ENCODE measurements at regions not wholly inside any gene's neighbourhood (a gene's known extent, or its start where the extent isn't known, plus 50 kb on each side); places are given as distances from the start of the nearest gene placed in this dataset.

- no peak overlapping the region for H3K4me3 Mint-ChIP-seq
- H3K27ac Mint-ChIP-seq = no peak overlapping the region
- H3K27me3 Mint-ChIP-seq (ENCODE audit: low read depth) = no peaks in the 10 kb centered on the region
- CTCF ChIA-PET = interaction anchor here (0.6 kb wide), 1 partner anchor 421 kb away, joined by 5 read pairs; no protein-coding TSS in a partner anchor
- H3K9me3 Mint-ChIP-seq = no peaks in the 10 kb centered on the region
- no peak for DNase-seq
- peaks cover 36% of the 10 kb centered on the region for H3K4me1 Mint-ChIP-seq (ENCODE audit: low read depth)
- no peaks in the 10 kb centered on the region for H3K36me3 Mint-ChIP-seq (ENCODE audit: low read depth)
- intact Hi-C loops (cut with micrococcal nuclease) = no loop called here
Measured at GRCh38 chr6:149169761-149170511, 147.6 kb upstream of the TAB2 start.

GRCh38 chr6:149170564-149171452 lies 146.7 kb upstream of the TAB2 start:
- Mint-ChIP-seq H3K27ac (no peak overlapping the region), H3K4me3 (no peak overlapping the region), H3K4me1 (ENCODE audit: low read depth) (peaks cover 38% of the 10 kb centered on the region), H3K27me3 (ENCODE audit: low read depth) (no peaks in the 10 kb centered on the region), H3K36me3 (ENCODE audit: low read depth) (no peaks in the 10 kb centered on the region), H3K9me3 (no peaks in the 10 kb centered on the region)
- DNase-seq = no peak
- CTCF ChIA-PET = no interaction called here
- intact Hi-C loops (cut with micrococcal nuclease) = no loop called here

- no peak for DNase-seq
- no peak overlapping the region for H3K27ac Mint-ChIP-seq
- CTCF ChIA-PET = no interaction called here
- peaks cover 2% of the 10 kb centered on the region for H3K9me3 Mint-ChIP-seq
- intact Hi-C loops (cut with micrococcal nuclease) = no loop called here
- peaks cover 25% of the 10 kb centered on the region for H3K4me1 Mint-ChIP-seq (ENCODE audit: low read depth)
- H3K4me3 Mint-ChIP-seq = no peak overlapping the region
- no peaks in the 10 kb centered on the region for H3K36me3 Mint-ChIP-seq (ENCODE audit: low read depth)
- no peaks in the 10 kb centered on the region for H3K27me3 Mint-ChIP-seq (ENCODE audit: low read depth)
Measured at GRCh38 chr6:149173222-149173621, 144.3 kb upstream of the TAB2 start.

GRCh38 chr6:149174962-149175361 lies 142.6 kb upstream of the TAB2 start:
- DNase-seq = no peak
- Mint-ChIP-seq H3K4me3 (no peak overlapping the region), H3K27ac (no peak overlapping the region), H3K9me3 (peaks cover 2% of the 10 kb centered on the region), H3K27me3 (ENCODE audit: low read depth) (no peaks in the 10 kb centered on the region), H3K4me1 (ENCODE audit: low read depth) (peaks cover 12% of the 10 kb centered on the region), H3K36me3 (ENCODE audit: low read depth) (no peaks in the 10 kb centered on the region)
- intact Hi-C loops (cut with micrococcal nuclease) = no loop called here
- CTCF ChIA-PET = no interaction called here

- Mint-ChIP-seq H3K9me3 (peaks cover 2% of the 10 kb centered on the region), H3K4me3 (no peak overlapping the region), H3K4me1 (ENCODE audit: low read depth) (peaks cover 7% of the 10 kb centered on the region), H3K27me3 (ENCODE audit: low read depth) (no peaks in the 10 kb centered on the region), H3K27ac (no peak overlapping the region), H3K36me3 (ENCODE audit: low read depth) (no peaks in the 10 kb centered on the region)
- DNase-seq = no peak
- intact Hi-C loops (cut with micrococcal nuclease) = no loop called here
- CTCF ChIA-PET = no interaction called here
Measured at GRCh38 chr6:149176971-149177667, 140.4 kb upstream of the TAB2 start.

GRCh38 chr6:149179431-149179830 lies 138.1 kb upstream of the TAB2 start:
- Mint-ChIP-seq H3K36me3 (ENCODE audit: low read depth) (no peaks in the 10 kb centered on the region), H3K9me3 (peaks cover 4% of the 10 kb centered on the region), H3K27me3 (ENCODE audit: low read depth) (no peaks in the 10 kb centered on the region), H3K4me3 (no peak overlapping the region), H3K27ac (no peak overlapping the region), H3K4me1 (ENCODE audit: low read depth) (peaks cover 5% of the 10 kb centered on the region)
- CTCF ChIA-PET = interaction anchor here (0.7 kb wide), 1 partner anchor 51 kb away, joined by 3 read pairs; no protein-coding TSS in a partner anchor
- DNase-seq = no peak
- intact Hi-C loops (cut with micrococcal nuclease) = no loop called here

GRCh38 chr6:149181304-149181703 lies 136.2 kb upstream of the TAB2 start:
- no peak for DNase-seq
- Mint-ChIP-seq H3K9me3 (peaks cover 16% of the 10 kb centered on the region), H3K27me3 (ENCODE audit: low read depth) (no peaks in the 10 kb centered on the region), H3K4me3 (no peak overlapping the region), H3K27ac (no peak overlapping the region), H3K4me1 (ENCODE audit: low read depth) (no peaks in the 10 kb centered on the region), H3K36me3 (ENCODE audit: low read depth) (no peaks in the 10 kb centered on the region)
- intact Hi-C loops (cut with micrococcal nuclease) = no loop called here
- CTCF ChIA-PET = interaction anchor here (1.7 kb wide), 1 partner anchor 12 kb away, joined by 4 read pairs; no protein-coding TSS in a partner anchor

GRCh38 chr6:149182262-149182661 lies 135.2 kb upstream of the TAB2 start:
- intact Hi-C loops (cut with micrococcal nuclease) = no loop called here
- Mint-ChIP-seq H3K4me1 (ENCODE audit: low read depth) (no peaks in the 10 kb centered on the region), H3K27me3 (ENCODE audit: low read depth) (no peaks in the 10 kb centered on the region), H3K27ac (no peak overlapping the region), H3K9me3 (peaks cover 14% of the 10 kb centered on the region), H3K4me3 (no peak overlapping the region), H3K36me3 (ENCODE audit: low read depth) (no peaks in the 10 kb centered on the region)
- CTCF ChIA-PET = no interaction called here
- no peak for DNase-seq

- H3K36me3 Mint-ChIP-seq (ENCODE audit: low read depth) = no peaks in the 10 kb centered on the region
- CTCF ChIA-PET = no interaction called here
- no peak for DNase-seq
- peaks cover 4% of the 10 kb centered on the region for H3K4me1 Mint-ChIP-seq (ENCODE audit: low read depth)
- H3K4me3 Mint-ChIP-seq = no peak overlapping the region
- H3K9me3 Mint-ChIP-seq = peaks cover 15% of the 10 kb centered on the region
- H3K27ac Mint-ChIP-seq = no peak overlapping the region
- intact Hi-C loops (cut with micrococcal nuclease) = no loop called here
- H3K27me3 Mint-ChIP-seq (ENCODE audit: low read depth) = no peaks in the 10 kb centered on the region
Measured at GRCh38 chr6:149184523-149184922, 133.0 kb upstream of the TAB2 start.

- Mint-ChIP-seq H3K9me3 (peaks cover 15% of the 10 kb centered on the region), H3K4me1 (ENCODE audit: low read depth) (peaks cover 15% of the 10 kb centered on the region), H3K27ac (no peak overlapping the region), H3K36me3 (ENCODE audit: low read depth) (no peaks in the 10 kb centered on the region), H3K4me3 (no peak overlapping the region), H3K27me3 (ENCODE audit: low read depth) (no peaks in the 10 kb centered on the region)
- intact Hi-C loops (cut with micrococcal nuclease) = no loop called here
- CTCF ChIA-PET = interaction anchor here (0.6 to 0.9 kb wide), 2 partner anchors 246 to 376 kb away, joined by 4 to 5 read pairs; no protein-coding TSS in a partner anchor
- DNase-seq = no peak
Measured at GRCh38 chr6:149185799-149186357, 131.6 kb upstream of the TAB2 start.

GRCh38 chr6:149186873-149187272 lies 130.6 kb upstream of the TAB2 start:
- H3K36me3 Mint-ChIP-seq (ENCODE audit: low read depth) = no peaks in the 10 kb centered on the region
- no peak for DNase-seq
- CTCF ChIA-PET = no interaction called here
- peaks cover 15% of the 10 kb centered on the region for H3K4me1 Mint-ChIP-seq (ENCODE audit: low read depth)
- H3K27ac Mint-ChIP-seq = no peak overlapping the region
- peaks cover 15% of the 10 kb centered on the region for H3K9me3 Mint-ChIP-seq
- intact Hi-C loops (cut with micrococcal nuclease) = no loop called here
- H3K4me3 Mint-ChIP-seq = no peak overlapping the region
- no peaks in the 10 kb centered on the region for H3K27me3 Mint-ChIP-seq (ENCODE audit: low read depth)
